HCT116 (cell line): ENCODE measurements at regions not wholly inside any gene's neighbourhood (a gene's known extent, or its start where the extent isn't known, plus 50 kb on each side); places are given as distances from the start of the nearest gene placed in this dataset.

ENCODE experiments used
- ATAC-seq: fragments of 200-7000 bp; cut with Tn5 transposase; 2 replicates; pipeline ENCODE4 v1.9.1; 2020; ENCODE audit warnings: mild to moderate bottlenecking, moderate library complexity
- BruUV-seq: library from RNA; stranded (reverse); fragments of 400-500 nt; replicated peaks from 2 replicates; lab custom pipeline; 2021; lab: Mats Ljungman, UMichigan
- CTCF ChIA-PET: fragments of 300-600 bp; sonication (Branson Sonifier 250); formaldehyde crosslinking; loops from one replicate; lab custom pipeline; 2021; ENCODE audit warnings: antibody characterized with exemption; lab: Charles Lee
- POLR2A ChIA-PET: fragments of 300-600, 350-600 bp; sonication (Branson Sonifier 250); formaldehyde crosslinking; loops from one replicate; lab custom pipeline; 2021; ENCODE audit warnings: antibody characterized with exemption; lab: Charles Lee
- RAD21 ChIA-PET, 2 experiments: fragments of 300-600 bp; sonication (Branson Sonifier 250); formaldehyde crosslinking; loops; one replicate each; lab custom pipeline; 2023; ENCODE audit warnings: low total read pairs in 2 of 2; ENCODE audit not compliant: uncharacterized antibody in 2 of 2, unreplicated experiment in 2 of 2, low non-redundant PET in 1 of 2; lab: Charles Lee
- DNase-seq: peaks from one replicate; pipeline ENCODE4 v3.0.0-alpha.2; 2010; ENCODE audit warnings: low read depth, low spot score
- H2AFZ ChIP-seq: fragments of 200-600 bp; shearing (Covaris generic), sonication (generic); 2 replicates; pipeline ENCODE4 v1.6.1; 2017; ENCODE audit warnings: low read depth, mixed run types, mixed read lengths, antibody characterized with exemption, low read length; ENCODE audit not compliant: poor library complexity, severe bottlenecking
- H3K27ac ChIP-seq: 2 replicates; pipeline ENCODE4 v1.5.1; 2012; ENCODE audit warnings: low read depth, low read length
- H3K27me3 ChIP-seq: fragments of 200-600 bp; sonication (generic); 2 replicates; pipeline ENCODE4 v1.6.1; 2016; ENCODE audit warnings: mixed run types, low read length, mixed read lengths; ENCODE audit not compliant: insufficient read depth
- H3K36me3 ChIP-seq, 2 experiments: fragments of 200-500 bp in 1 of 2; fragments of 200-600 bp in 1 of 2; sonication (Bioruptor generic) in 1 of 2; sonication (generic) in 1 of 2; 2 replicates each; pipeline versions ENCODE4 v1.5.1 to v1.6.1; 2014 to 2016; ENCODE audit warnings: low read length in 2 of 2, inconsistent platforms in 1 of 2, mixed read lengths in 1 of 2, mixed run types in 1 of 2; ENCODE audit not compliant: insufficient read depth in 2 of 2, control insufficient read depth in 1 of 2
- H3K4me1 ChIP-seq, 2 experiments: fragments of 200-600 bp in 1 of 2; sonication (generic) in 1 of 2; 2 replicates each; pipeline versions ENCODE4 v1.5.1 to v1.6.1; 2012 to 2017; ENCODE audit warnings: low read length in 2 of 2, inconsistent platforms in 1 of 2, mild to moderate bottlenecking in 1 of 2, mixed read lengths in 1 of 2, mixed run types in 1 of 2, moderate library complexity in 1 of 2; ENCODE audit not compliant: insufficient read depth in 2 of 2, control insufficient read depth in 1 of 2
- H3K4me2 ChIP-seq: fragments of 200-600 bp; sonication (generic); 2 replicates; pipeline ENCODE4 v1.6.1; 2017; ENCODE audit warnings: mixed run types, low read length, mixed read lengths
- H3K4me3 ChIP-seq, 2 experiments: fragments of 200-600 bp in 1 of 2; sonication (generic) in 1 of 2; replicated peaks in 1 of 2; 2 replicates each; pipeline ENCODE4 v1.5.1; 2011 to 2016; ENCODE audit warnings: low read length in 2 of 2, control low read depth in 1 of 2, low read depth in 1 of 2, mild to moderate bottlenecking in 1 of 2, mixed read lengths in 1 of 2, mixed run types in 1 of 2
- H3K79me2 ChIP-seq: fragments of 200-600 bp; sonication (generic); 2 replicates; pipeline ENCODE4 v1.6.1; 2017; ENCODE audit warnings: mild to moderate bottlenecking, mixed run types, low read length, moderate library complexity, mixed read lengths; ENCODE audit not compliant: insufficient read depth
- H3K9ac ChIP-seq: fragments of 200-600 bp; sonication (generic); 2 replicates; pipeline ENCODE4 v1.6.1; 2016; ENCODE audit warnings: low read length, mixed read lengths
- H3K9me2 ChIP-seq: fragments of 200-600 bp; sonication (generic), shearing (Covaris generic); 2 replicates; pipeline ENCODE4 v1.6.1; 2017; ENCODE audit warnings: mixed run types, mild to moderate bottlenecking, moderate library complexity; ENCODE audit not compliant: insufficient read depth
- H3K9me3 ChIP-seq, 2 experiments: fragments of 200-500 bp in 1 of 2; fragments of 200-600 bp in 1 of 2; sonication (Bioruptor generic) in 1 of 2; sonication (generic) in 1 of 2; 2 replicates each; pipeline ENCODE4 v1.6.1; 2014 to 2017; ENCODE audit warnings: low read length in 2 of 2, mixed read lengths in 2 of 2, inconsistent platforms in 1 of 2, low read depth in 1 of 2, mild to moderate bottlenecking in 1 of 2, mixed run types in 1 of 2, moderate library complexity in 1 of 2; ENCODE audit not compliant: control insufficient read depth in 1 of 2, insufficient read depth in 1 of 2
- H4K20me1 ChIP-seq: fragments of 200-600 bp; sonication (generic), shearing (Covaris generic); 2 replicates; pipeline ENCODE4 v1.6.1; 2017; ENCODE audit warnings: mixed run types, mild to moderate bottlenecking, moderate library complexity; ENCODE audit not compliant: insufficient read depth
- ELF1 ChIP-seq: IDR thresholded peaks from 2 replicates; pipeline ENCODE4 v1.6.1; 2012; ENCODE audit warnings: low read depth, borderline replicate concordance
- FOSL1 ChIP-seq: IDR thresholded peaks from 2 replicates; pipeline ENCODE4 v1.6.1; 2012; ENCODE audit warnings: low read depth
- MAX ChIP-seq: IDR thresholded peaks from 2 replicates; pipeline ENCODE4 v1.6.1; 2012
- POLR2A ChIP-seq: IDR thresholded peaks from 2 replicates; pipeline ENCODE4 v1.7.0; 2011; ENCODE audit warnings: borderline replicate concordance; ENCODE audit not compliant: insufficient read depth, insufficient read length; ENCODE audit errors: extremely low read depth
- POLR2AphosphoS5 ChIP-seq: IDR thresholded peaks from 2 replicates; pipeline ENCODE4 v1.6.1; 2011; ENCODE audit warnings: mild to moderate bottlenecking, low read depth, low read length, moderate library complexity
- SIN3A ChIP-seq: IDR thresholded peaks from 2 replicates; pipeline ENCODE4 v1.6.1; 2012; ENCODE audit warnings: low read depth
- SRF ChIP-seq: IDR thresholded peaks from 2 replicates; pipeline ENCODE4 v1.6.1; 2012; ENCODE audit warnings: low read depth
- TCF7L2 ChIP-seq: IDR thresholded peaks from 2 replicates; pipeline ENCODE4 v1.7.0; 2011; ENCODE audit warnings: borderline replicate concordance, inconsistent platforms; ENCODE audit not compliant: insufficient read depth, insufficient read length; ENCODE audit errors: extremely low read depth
- intact Hi-C: fragments of 100-400 bp; cut with micrococcal nuclease; formaldehyde crosslinking; loops from 2 replicates; pipeline ENCODE4 v1.10.0; 2022
- TF ChIP-seq, protein P1 (sequence below): IDR thresholded peaks from 2 replicates; pipeline ENCODE4 v1.6.1; 2012
- TF ChIP-seq, protein P2 (sequence below): IDR thresholded peaks from 2 replicates; pipeline ENCODE4 v1.6.1; 2012; ENCODE audit warnings: low read depth

- Histone ChIP-seq H4K20me1 (no peaks in the 10 kb centered on the region), H3K79me2 (no peaks in the 10 kb centered on the region), H3K4me3 (no peak overlapping the region), H3K9me3 (no peaks in the 10 kb centered on the region), H3K27ac (no peak overlapping the region), H2AFZ (no peak overlapping the region)
- POLR2A ChIA-PET, result no interaction called here
- no TSS peak for BruUV-seq
- no peak for DNase-seq
- no peak for TF ChIP-seq MAX
- no peak for TF ChIP-seq TCF7L2
- no peak for TF ChIP-seq FOSL1
- no peak for TF ChIP-seq SRF
- no peak for TF ChIP-seq ELF1
- TF ChIP-seq POLR2AphosphoS5, result no peak
- TF ChIP-seq, protein P1, sequence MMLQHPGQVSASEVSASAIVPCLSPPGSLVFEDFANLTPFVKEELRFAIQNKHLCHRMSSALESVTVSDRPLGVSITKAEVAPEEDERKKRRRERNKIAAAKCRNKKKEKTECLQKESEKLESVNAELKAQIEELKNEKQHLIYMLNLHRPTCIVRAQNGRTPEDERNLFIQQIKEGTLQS, result no peak
- TF ChIP-seq, protein P2, sequence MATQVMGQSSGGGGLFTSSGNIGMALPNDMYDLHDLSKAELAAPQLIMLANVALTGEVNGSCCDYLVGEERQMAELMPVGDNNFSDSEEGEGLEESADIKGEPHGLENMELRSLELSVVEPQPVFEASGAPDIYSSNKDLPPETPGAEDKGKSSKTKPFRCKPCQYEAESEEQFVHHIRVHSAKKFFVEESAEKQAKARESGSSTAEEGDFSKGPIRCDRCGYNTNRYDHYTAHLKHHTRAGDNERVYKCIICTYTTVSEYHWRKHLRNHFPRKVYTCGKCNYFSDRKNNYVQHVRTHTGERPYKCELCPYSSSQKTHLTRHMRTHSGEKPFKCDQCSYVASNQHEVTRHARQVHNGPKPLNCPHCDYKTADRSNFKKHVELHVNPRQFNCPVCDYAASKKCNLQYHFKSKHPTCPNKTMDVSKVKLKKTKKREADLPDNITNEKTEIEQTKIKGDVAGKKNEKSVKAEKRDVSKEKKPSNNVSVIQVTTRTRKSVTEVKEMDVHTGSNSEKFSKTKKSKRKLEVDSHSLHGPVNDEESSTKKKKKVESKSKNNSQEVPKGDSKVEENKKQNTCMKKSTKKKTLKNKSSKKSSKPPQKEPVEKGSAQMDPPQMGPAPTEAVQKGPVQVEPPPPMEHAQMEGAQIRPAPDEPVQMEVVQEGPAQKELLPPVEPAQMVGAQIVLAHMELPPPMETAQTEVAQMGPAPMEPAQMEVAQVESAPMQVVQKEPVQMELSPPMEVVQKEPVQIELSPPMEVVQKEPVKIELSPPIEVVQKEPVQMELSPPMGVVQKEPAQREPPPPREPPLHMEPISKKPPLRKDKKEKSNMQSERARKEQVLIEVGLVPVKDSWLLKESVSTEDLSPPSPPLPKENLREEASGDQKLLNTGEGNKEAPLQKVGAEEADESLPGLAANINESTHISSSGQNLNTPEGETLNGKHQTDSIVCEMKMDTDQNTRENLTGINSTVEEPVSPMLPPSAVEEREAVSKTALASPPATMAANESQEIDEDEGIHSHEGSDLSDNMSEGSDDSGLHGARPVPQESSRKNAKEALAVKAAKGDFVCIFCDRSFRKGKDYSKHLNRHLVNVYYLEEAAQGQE, result no peak
- no peak for TF ChIP-seq POLR2A
- TF ChIP-seq SIN3A, result no peak
- TF ChIP-seq, all 23 proteins: peak for 0
- RAD21 ChIA-PET, result no interaction called here
- H3K9me2 ChIP-seq, result no peaks in the 10 kb centered on the region
- no peaks in the 10 kb centered on the region for H3K4me1 ChIP-seq
- CTCF ChIA-PET, result no interaction called here
- H3K4me2 ChIP-seq, result no peak overlapping the region
- 0 out of 2 replicates have a peak, but pooled peaks cover 3% of the 10 kb centered on the region for H3K27me3 ChIP-seq
- ATAC-seq, result no peak
- no peak overlapping the region for H3K9ac ChIP-seq
- no peaks in the 10 kb centered on the region for H3K36me3 ChIP-seq
- intact Hi-C loops, result no loop called here
Measured at GRCh38 chr15:94542391-94542790, 311.0 kb downstream of the MCTP2 start.
